ENCODE measurements at regions not wholly inside any gene's neighbourhood (a gene's known extent, or its start where the extent isn't known, plus 50 kb on each side); places are given as distances from the start of the nearest gene placed in this dataset.
"Not testable (repeated sequence)": the region's sequence is repeated elsewhere in the genome, so short reads cannot be mapped to it uniquely, and the experiment has no call there.

- no peak for DNase-seq (ENCODE audit: low read depth, low spot score)
Observed at GRCh38 chr3:27779176-27779575, 57.1 kb upstream of the EOMES start.

GRCh38 chr3:27789420-27789819, 67.3 kb upstream of the EOMES start:
- no peak for DNase-seq (ENCODE audit: low read depth, low spot score)

DNA sequence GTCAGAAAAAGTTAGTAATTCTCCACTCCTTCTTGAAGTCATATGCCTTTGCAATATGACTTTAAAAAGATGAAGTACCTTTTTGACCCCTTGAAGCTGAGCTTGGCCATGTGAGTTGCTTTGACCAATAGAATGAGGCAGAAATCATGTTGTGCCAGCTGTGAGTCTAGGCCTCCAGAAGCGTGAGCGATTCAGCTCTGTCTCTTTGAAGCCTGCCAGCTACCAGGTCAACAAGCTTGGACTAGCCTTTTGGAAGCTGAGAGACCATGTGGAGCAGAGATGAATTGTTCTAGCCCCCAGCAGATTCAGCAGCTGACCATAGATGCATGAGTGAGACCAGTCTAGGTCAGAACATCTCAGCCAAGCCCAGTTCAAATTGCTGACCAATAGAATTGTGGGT, 69.8 kb upstream of the EOMES start:
- no peak for DNase-seq (ENCODE audit: low read depth, low spot score)

- no peak for DNase-seq (ENCODE audit: low read depth, low spot score)
Observed at GRCh38 chr3:27792869-27793268, 70.7 kb upstream of the EOMES start.

GRCh38 chr3:27794211-27794610, 72.1 kb upstream of the EOMES start:
- no peak for DNase-seq (ENCODE audit: low read depth, low spot score)

DNA sequence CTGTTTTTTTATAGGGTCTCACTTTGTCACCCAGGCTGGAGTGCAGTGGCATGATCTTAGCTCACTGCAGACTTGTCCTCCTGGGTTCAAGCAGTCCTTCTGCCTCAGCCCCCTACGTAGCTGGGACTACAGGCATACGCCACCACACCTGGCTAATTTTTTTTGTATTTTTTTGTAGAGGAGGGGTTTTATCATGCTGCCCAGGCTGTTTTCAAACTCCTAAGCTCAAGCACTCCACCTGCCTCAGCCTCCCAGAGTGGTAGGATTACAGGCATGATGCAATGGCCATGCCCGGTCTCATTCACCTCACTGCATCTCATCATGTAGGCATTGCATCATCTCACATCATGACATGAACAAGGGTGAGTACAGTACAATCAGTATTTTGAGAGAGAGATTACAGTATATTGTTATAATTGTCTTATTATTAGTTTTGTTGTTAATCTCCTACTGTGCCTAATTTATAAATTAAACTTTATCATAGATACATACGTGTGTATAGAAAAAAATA, 74.3 kb upstream of the EOMES start:
- DNase-seq (ENCODE audit: low read depth, low spot score) = no peak

DNA sequence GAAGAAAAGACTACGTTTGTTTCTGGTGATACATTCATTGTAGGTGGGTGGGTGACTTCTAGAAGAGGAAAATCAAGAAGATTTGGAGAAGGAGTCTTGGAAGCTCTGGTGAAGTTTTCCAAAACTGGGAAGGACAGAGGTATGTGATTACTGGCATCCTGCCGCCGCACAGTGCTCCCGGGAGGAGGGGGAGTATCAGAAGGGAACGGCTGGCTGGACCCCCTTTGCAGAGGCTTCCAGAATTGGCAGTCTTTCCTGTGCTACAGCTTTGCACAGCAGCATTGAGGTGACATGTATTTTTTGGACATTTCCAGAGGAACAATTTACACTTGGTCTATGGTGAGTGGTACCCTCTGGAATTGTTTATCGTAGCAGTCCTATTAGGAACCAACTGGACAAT, 75.7 kb upstream of the EOMES start:
- no peak for DNase-seq (ENCODE audit: low read depth, low spot score)

DNA sequence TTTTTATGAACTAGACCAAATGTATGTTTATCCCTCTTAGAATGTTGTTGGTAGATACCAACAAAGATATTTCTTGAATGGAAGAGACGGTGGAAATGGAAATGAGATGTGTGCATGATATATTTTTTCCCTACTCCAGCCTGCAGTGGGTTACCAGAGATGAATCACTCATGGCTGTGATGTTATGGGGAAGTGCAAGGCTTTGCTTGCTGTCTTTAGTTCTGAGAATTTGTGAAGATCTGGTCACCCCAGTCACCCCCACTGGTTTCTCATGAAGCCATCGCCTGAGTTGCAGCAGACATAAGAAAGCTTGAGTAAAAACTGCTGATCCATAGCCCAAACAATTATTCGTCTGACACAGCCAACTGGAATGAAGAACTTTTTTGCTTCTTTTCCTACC, 78.1 kb upstream of the EOMES start:
- DNase-seq (ENCODE audit: low read depth, low spot score) = no peak

DNA sequence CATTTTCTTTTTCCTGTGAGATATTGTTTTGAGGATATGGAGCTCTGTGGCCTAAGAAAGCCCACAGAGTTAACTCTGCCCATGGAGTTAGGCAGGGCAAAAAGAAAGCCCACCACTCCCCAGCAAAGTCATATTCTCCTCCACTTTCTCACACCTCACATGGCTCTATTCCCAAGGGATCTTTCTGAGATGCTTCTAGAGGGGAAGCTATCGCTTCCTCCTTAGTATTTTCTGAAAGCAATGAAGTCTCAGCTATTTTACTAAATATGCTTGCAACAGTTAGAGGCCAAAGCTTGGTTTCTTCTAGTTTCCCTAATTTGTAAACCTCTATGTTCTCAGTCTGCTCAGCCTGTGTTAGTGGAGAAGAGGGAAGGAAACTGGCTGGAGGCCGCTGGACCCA, 80.3 kb upstream of the EOMES start:
- no peak for DNase-seq (ENCODE audit: low read depth, low spot score)

GRCh38 chr3:27802849-27803248, 80.7 kb upstream of the EOMES start:
- no peak for DNase-seq (ENCODE audit: low read depth, low spot score)

GRCh38 chr3:27805282-27805681, 83.2 kb upstream of the EOMES start:
- DNase-seq (ENCODE audit: low read depth, low spot score) = no peak

DNA sequence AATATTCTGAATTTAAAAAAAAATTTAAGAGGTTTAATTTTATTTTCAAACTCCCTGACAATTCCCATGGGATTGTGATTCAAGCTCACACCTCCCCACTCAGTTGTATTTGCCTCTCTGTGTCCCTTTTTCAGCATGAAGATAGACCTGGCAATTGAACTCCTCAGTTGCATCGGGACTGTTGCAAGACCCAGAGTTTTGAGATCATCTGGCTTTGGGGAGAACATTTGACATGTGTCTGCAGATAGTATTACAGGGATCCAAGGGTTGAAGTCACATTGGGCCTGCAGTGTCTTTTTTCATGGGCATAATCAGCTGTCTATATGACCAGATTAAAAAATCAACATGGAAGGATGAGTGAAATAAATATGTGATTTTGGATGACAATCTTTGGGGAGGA, 91.1 kb upstream of the EOMES start:
- DNase-seq (ENCODE audit: low read depth, low spot score) = no peak

DNA sequence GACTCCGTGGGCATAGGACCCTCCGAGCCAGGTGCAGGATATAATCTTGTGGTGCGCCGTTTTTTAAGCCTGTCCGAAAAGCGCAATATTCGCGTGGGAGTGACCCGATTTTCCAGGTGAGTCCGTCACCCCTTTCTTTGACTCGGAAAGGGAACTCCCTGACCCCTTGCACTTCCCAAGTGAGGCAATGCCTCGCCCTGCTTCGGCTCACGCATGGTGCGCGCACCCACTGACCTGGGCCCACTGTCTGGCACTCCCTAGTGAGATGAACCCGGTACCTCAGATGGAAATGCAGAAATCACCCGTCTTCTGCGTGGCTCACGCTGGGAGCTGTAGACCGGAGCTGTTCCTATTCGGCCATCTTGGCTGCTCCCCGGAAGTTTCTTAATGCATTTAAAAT, 99.5 kb upstream of the EOMES start:
- DNase-seq (ENCODE audit: low read depth, low spot score) = not testable (repeated sequence)

DNA sequence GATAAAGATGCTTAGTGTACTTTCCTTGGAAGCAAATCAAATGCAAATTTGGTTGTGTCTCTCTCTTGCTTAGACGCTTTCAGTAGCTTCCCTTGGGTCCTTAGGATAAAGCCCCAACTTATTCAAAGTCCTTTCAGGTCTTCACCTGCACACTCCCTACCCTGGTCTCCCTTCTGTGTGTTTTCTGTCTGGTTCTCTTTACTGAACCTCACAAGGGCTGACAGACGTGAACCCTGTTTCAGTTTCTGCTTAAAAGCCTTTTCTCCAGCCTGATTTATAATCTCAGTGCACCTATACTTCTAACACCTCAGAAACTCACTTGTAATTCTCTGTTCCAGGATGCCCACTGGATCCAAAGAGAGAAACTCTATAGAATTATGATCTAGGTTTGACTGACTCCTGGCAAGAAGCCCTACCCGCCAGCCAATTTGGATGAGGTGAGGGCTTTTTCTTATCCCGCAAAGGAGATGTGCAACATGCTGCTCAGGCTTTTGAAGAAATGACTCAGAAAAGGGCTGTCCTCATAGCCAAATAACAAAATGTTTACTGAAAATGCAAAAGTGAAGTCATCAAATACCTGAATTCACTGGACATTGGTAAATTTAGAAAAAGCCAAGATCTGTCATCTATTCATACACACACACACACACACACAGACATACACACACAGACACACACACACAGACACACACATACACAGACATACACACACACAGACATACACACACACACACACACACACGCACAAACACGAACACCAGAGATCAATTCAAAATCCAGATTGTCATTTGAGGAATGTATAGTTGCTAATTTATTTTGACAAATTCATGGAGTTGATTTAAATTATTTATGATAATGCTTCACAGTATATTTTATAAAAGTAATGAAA, 102.4 kb upstream of the EOMES start:
- no peak for DNase-seq (ENCODE audit: low read depth, low spot score)

DNA sequence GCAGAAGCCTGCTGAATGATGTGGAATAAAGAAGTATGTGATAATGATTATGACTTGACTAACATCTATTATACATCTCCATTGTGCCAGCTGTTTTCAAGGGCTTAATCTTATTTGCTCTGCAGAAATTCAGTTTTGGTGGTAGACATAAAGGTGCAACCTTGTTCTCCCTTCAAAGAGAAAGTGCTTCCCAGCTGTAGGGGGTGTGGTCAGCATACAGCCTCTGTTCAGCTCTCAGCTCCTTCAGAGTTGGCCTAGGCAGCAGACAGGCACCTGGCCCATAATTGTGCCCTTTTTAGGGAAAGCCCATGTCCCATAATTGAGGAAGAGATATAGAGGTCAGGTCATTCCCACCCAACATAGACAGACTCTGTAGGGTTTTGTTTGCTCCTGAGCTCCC, 104.3 kb upstream of the EOMES start:
- no peak for DNase-seq (ENCODE audit: low read depth, low spot score)

DNA sequence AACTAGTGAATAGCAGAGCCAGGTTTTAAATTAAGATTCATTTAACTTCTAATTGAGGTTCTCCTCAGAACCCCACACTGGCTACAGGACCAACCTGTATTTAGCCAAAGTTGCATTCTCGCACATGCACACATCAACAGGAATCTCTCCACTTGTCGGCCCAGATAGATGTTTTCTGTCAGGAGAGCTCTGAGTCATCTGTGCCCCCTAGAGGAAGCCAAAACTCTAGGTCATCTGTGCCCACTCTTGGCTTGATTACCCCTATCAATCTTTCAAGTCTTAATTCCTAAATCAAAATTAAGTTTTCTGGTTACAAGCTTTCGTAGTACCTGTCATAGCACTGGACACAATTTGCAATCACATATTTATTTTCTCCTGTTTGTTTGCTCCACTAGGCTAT, 104.9 kb upstream of the EOMES start:
- DNase-seq (ENCODE audit: low read depth, low spot score) = no peak

DNA sequence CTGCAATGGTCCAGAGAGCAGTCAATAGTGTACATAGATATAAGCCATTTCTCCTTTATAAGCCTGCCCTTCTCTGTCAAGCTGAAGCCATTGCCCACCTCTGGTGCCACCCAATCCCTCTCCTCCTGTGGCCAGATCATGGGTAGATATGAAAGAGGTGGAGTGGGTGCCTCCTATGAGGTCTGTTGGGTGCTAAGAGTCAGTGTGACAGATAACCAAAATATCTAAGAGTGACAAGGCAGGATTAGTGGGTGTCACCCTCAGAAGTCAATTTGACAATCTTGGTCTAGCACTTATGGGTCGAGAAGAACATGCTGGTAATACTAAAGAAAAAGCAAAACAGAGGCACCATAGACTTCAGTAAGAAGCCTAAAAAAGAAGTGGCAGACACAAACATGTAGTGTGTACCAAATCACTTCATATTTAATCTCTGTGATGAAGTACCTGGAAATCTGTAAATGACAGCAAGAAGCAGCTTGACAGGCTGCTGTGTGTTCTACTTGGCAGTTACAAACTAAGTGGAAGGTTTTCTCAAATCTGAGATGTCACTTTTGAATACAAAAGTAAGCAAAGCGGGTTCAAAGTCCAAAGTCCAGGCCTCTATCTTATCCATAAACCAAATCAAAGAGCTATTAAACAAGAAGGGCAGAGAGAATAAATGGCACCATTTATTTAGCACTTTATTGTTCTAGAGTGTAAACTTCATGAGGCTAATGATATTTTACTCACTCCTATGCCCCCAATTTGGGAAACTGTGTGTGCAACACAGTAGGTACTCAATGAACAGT, 118.9 kb upstream of the EOMES start:
- no peak for DNase-seq (ENCODE audit: low read depth, low spot score)

GRCh38 chr3:27844052-27844675, 122.0 kb upstream of the EOMES start:
- no peak for DNase-seq (ENCODE audit: low read depth, low spot score)

GRCh38 chr3:27847697-27848096, 125.6 kb upstream of the EOMES start:
- DNase-seq (ENCODE audit: low read depth, low spot score) = no peak

DNA sequence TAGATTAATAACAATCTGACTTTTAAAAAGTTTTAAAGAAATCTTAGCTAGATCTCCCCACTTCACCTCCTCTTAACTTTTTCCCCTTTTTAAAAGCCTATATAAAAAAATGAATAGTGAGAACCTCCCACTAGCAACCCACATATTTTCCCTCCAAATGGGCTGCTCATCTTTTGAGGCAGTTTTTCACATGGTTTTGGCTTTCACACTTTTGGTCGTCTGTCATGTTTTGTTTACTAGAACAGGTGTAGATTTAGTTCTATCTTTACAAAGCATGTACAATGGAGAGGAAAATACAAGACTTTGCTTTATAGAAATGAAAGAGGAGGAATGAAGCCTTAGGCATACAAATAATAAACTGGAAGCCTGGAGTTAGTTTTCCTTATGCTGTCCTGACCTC, 126.7 kb upstream of the EOMES start:
- no peak for DNase-seq (ENCODE audit: low read depth, low spot score)

- DNase-seq (ENCODE audit: low read depth, low spot score) = no peak
Observed at GRCh38 chr3:27859821-27860220, 137.7 kb upstream of the EOMES start.
